ENCODE measurements at regions not wholly inside any gene's neighbourhood (a gene's known extent, or its start where the extent isn't known, plus 50 kb on each side); places are given as distances from the start of the nearest gene placed in this dataset.
"Not testable (repeated sequence)": the region's sequence is repeated elsewhere in the genome, so short reads cannot be mapped to it uniquely, and the experiment has no call there.

- DNase-seq (ENCODE audit: low spot score) = not testable (repeated sequence)
Measured at GRCh38 chr22:11932212-11932611, 3595.8 kb upstream of the OR11H1 start.

GRCh38 chr22:11967915-11968616, 3559.9 kb upstream of the OR11H1 start:
- not testable (repeated sequence) for DNase-seq (ENCODE audit: low spot score)

- DNase-seq (ENCODE audit: low spot score) = peak; percentile 2
Measured at GRCh38 chr22:11973856-11974255, 3554.1 kb upstream of the OR11H1 start.
